Dermis blood vessel endothelial cell (primary cell): ENCODE measurements at regions not wholly inside any gene's neighbourhood (a gene's known extent, or its start where the extent isn't known, plus 50 kb on each side); places are given as distances from the start of the nearest gene placed in this dataset.
"Not testable (repeated sequence)": the region's sequence is repeated elsewhere in the genome, so short reads cannot be mapped to it uniquely, and the experiment has no call there.

Experiments
- DNase-seq: peaks from one replicate; pipeline ENCODE4 v3.0.0; 2010

DNA sequence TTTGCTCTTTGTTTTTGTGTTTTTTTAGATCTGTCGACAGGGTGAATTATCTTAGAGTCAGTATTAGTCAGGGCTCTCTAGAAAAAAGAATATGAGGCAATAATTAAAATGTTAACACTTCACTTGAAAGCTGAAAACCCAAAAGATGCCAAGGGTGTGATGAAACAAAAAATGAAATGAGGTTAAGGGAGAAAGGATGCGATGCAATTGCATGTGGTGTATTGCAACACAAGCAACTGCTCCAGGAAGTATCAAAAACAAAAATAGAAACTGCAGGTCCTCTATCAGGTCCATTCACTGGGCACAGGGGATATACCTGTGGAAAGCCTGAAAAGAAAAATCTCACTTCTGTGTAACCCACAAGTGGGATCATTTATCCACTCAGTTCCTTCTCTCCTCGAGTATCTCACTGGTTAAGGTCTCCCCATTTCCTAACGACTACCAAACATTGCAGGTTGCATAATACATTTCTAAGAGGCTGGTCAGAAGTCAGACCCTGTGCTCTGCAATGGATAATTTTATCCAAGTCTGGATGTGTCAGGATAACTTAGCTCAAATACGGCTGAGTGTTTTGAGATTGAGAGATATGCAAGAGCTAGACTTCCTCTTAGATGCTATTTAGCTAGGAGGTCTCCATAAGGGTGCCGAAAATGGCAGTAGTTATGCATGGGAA is 257.7 kb upstream of the GJE1 start:
- no peak for DNase-seq

DNA sequence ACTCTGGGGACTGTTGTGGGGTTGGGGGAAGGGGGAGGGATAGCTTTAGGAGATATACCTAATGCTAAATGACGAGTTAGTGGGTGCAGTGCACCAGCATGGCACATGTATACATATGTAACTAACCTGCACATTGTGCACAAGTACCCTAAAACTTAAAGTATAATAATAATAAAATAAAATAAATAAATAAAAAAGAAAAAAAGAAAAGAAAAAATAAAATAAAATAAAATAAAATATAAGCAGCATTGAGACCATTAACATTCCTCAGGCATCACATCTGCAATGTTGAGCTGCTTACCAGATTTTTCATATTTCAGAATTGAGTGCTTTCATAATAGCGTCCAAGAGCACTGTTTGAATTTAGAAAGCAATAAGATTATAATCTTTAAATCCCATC is 263.2 kb upstream of the GJE1 start:
- not testable (repeated sequence) for DNase-seq

DNA sequence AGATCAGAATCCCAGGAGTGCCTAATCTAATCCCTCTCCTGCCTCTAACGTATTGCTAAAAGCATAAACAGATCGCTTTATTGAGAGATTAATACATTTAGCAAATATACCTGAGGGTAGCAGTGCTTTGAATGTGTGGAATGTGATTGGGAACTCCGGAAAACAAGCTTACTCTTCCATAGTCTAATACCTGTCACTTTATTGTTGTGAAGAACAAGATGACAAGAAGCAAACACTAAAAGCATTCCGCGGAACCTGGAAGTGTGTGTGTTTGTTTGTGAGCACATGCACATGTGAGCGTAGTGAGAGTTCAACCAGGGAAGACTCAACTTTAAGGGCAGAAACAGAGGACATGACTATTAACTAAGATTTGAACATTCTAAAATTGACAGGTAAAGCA is 265.0 kb upstream of the GJE1 start:
- no peak for DNase-seq

DNA sequence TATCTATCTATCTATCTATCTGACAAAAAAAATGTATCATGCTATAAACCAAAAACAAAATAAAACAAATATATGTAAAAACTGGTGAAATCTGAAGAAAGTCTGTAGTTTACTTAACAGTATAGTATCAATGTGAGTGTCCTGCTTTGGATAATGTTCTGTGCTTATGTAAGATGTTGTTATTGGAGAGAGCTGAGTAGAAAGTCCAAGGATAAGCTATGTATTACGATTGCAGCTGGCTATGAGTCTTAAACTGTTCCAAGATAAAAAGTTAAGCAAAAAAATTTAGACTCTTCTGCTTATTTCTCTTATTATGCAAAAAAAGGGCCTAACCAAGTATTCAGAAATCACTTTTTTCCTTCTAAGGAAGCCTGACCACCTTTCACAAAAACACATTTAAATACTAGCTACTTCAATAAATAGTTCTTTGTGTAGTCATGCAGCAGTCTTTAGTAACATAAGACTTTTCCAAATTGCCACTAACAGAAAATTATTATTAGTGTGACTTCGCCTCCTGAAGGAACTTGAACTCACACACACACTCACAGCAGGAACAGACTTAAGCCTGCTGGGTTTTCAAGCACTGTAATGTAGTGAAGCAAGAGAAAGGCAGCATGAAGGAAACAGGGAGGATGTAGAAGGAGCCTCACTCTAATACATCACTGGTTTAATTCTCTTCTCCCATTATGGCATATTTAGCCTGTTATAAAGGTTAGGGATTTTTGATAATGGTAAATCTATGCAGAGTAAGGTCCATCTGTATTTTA is 265.8 kb upstream of the GJE1 start:
- no peak for DNase-seq

DNA sequence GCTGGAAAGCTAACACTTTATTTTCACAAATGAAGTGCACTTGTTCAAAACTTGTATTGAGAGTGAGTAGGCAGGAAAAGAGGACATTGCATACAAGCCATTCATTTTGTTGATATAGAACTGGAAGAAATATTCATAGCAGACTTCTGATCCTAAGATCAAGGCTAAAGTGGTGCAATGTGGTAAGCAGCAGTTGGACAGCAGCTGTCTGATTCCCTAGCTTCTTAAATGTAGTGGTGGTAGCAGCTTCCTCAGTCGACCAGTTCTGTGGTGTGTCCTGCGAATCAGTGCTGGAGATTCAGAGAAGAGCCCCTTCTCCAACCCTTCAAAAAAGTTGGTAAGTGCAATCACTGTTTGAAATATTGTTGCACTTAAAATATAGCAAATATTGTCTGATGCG is 281.7 kb upstream of the GJE1 start:
- DNase-seq: no peak

DNA sequence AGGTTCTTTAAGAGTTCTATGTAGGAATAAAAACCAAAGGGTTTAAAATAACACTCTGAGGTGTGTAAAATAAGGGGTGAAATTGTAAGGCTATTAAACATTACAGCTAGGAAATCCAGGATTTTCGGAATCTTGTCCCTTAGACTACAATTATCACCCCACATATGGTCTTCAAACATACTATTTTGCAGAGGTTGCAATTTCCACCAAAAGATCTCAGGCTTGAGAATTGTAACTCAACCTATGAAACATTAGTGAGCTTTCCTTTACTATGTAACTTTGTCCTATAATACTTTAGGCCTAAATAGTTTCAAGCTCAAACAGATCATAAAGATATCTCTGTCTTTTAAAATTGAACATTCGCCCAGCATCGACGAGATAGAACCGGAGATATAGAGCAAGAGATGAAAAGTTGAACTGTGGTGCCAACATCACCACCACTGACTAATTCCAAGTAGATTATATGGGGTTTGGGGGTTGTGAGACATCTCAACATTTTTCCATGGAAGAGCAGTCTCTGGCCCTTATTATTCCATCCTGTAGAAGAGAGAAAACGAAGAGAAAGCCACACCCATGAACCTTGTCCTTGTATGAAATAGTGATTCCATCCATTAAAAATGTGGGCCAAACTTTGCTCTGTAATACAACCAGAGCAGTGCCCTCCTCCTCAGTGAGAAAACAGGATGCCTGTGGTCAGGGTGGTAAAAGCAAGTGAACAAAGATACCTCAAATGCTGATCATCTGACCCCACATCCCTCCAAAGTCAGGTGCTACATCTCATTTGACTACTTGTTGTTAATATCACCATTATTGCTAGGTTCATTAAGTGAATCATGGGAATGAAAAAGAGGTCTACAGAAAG is 284.5 kb upstream of the GJE1 start:
- DNase-seq: no peak

DNA sequence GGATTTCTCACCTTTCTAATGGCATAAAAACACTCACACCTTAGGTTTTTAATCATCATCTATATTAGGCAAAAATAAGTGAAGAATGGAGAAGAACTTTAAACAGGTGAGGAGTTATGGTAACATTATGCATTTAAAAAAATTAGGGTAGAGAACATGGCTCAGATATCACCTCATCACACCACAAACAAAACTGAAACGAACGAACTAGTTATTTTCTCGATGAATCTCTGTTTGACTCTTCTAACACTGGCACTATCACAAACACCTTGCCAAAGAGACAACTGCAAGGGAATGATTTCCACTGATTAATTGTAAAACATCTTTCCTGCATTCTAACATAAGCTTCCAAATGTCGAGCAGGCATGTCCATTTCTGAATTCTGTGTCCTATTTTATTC is 286.1 kb upstream of the GJE1 start:
- no peak for DNase-seq

DNA sequence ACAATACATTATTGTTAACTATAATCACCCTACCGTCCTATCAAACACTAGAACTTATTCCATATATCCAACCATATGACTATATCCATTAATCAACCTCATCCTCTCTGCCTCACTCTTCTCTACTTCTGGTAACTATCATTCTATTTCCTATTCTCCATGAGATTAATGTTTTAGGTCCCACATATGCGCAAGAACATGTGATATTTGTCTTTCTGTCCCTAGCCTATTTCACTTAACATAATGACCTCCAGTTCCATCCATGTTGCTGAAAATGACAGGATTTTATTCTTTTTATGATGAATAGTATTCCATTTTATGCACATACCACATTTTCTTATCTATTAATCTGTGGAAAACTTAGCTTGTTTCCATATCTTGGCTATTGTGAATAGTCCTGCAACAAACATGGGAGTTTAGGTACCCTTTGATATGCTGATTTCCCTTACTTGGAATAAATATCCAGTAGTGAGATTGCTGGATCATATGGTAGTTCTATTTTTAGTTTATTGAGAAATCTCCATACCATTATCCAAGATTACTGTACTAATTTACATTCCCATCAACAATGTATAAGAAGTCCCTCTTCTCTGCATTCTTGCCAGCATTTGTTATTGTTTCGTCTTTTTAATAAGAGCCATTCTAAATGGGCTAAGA is 289.4 kb upstream of the GJE1 start:
- DNase-seq: no peak

DNA sequence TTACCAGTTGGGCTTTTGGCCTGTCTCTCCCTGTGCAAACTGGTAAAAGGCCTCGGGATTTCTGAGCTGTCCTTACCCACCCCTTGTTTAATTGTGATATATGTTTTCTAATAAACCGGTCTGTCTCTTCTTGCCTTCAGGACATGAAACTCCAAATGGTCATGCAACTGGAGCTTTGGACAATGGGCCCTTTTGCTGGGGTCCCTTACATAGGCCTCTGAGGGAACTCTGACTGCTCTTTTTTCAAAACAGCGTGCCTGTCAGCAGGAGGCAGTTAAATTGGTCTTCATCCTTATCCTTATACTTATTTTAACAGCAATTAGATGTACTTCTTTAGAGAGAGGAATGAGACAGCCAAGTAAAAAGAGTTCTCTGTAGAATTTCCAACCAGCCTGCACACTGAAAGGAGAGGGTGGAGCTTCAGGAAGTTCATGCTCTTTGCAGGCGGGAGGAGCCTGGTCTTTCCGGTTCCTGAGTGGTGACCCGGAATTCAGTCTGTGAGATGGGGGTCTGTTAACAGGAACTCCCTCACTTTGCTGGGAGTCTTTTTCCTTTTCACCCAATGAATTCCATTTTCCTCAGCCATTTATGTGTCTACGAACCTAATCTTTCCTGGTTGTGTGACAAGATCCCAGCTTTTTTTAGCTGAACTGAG is 299.6 kb upstream of the GJE1 start:
- no peak for DNase-seq

DNA sequence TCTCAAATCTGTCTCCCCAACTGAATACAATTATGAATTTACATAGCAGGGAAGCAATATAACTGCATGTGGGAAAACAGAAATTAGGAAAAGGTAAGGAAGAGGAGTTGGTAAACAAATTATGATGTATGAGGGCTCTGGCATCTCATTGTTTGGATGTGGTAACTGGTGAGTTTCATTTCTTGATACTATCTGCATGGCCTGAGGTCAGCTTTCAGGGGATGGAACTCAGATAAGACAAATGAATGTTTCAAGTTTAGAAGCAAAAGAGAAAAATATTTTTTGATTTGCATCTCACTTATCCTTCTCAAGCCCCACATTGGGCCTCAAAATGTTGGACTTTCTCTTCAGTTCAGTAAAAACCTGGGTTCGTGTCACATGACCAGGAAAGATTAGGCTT is 302.2 kb upstream of the GJE1 start:
- DNase-seq: no peak

DNA sequence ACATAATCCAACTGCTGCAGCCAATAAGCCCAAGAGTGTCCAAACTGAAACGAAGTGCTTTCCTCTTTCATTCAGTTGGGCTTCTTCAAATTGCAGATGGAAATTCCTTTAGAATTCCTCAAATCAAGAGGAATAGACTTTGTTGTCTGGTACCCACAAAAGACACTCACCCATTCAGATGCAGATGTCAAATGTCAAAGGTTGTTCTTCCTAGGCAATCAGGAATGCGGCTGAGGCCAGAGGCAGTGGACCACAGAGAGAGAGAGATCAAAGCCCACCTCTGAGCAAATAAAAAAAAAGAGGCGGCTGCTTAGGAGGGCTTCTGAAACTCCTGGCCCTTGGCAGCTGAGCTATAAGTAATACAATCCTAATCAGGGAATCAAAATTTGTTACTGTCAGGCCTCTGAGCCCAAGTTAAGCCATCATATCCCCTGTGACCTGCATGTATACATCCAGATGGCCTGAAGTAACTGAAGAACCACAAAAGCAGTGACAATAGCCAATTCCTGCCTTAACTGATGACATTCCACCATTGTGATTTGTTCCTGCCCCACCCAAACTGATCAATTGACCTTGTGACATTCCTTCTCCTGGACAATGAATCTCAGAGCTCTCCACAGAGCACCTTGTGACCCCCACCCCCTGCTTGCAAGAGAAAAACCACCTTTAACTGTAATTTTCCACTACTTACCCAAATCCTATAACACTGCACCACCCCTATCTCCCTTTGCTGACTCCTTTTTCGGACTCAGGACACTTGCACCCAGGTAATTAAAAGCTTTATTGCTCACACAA is 303.0 kb upstream of the GJE1 start:
- DNase-seq: no peak

DNA sequence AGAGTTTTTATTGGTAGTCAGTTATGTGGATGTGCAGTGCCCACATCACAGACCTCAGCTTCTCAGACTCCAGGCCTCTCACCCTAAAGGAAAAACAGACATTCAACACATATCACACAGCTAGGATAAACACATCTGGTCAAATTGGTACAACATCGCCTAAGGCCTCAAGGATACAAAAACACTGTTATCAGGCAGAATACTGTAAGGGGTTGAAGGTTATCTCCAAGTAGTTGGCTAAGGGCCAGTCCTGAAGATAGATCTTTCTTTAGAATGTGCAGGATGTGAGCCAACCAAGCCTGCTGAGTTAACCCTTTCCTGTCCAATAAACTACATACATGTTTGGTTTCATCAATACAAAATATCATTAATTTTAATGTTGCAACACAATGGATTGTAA is 308.4 kb upstream of the GJE1 start:
- DNase-seq: peak; percentile 21

DNA sequence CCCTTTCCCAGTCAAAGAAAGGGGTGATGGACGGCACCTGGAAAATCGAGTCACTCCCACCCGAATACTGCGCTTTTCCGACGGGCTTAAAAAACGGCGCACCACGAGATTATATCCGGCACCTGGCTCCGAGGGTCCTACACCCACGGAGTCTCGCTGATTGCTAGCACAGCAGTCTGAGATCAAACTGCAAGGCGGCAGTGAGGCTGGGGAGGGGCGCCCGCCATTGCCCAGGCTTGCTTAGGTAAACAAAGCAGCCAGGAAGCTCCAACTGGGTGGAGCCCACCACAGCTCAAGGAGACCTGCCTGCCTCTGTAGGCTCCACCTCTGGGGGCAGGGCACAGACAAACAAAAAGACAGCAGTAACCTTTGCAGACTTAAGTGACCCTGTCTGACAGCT is 317.7 kb upstream of the GJE1 start:
- DNase-seq: not testable (repeated sequence)

DNA sequence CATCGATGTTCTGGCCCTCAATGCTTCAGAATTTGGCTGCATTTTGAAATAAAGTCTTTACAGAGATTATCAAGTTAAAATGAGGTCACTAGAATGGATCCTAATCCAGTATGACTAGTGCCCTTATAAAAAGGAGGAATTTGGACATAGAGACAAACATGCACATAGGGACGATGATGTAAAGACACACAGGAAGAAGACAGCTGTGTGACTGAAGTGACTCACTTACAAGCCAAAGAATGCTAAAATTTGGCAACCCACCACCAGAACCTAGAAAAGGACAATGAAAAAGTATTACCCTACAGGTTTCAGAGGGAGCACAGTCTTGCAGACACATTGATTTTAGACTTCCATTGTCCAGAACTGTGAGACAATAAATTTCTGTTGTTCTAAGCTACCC is 322.8 kb upstream of the GJE1 start:
- no peak for DNase-seq

DNA sequence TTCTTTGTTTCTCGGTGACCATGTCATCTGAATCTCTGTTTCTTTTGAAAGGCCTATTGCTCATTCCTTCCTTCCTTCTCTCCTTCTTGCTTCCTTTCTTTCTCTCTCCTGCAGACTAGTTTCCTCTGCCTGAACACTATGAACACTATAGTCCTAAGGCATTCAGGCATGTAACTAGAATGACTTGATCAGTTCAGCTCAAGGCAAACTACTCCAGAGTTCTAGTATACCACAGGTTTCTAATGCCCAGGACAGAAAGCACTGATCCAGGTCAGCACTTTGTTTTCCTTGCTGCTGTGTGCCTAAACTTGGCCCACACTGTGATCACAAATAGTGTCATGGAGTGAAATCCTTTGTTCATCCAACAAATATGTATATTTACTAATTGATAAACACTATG is 324.1 kb upstream of the GJE1 start:
- no peak for DNase-seq

DNA sequence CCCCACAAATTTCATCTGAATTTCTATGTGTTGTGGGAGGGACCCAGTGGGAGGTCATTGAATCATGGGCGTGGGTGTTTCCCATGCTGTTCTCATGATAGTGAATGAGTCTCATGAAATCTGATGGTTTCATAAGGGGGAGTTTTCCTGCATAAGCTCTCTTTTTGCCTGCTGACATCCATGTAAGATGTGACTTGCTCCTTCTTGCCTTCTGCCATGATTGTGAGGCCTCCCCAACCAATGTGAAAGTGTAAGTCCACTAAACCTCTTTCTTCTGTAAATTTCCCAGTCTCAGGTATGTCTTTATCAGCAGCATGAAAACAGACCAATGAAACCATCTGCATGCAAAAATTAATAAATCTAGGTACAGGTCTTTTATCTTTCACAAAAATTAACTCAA is 331.8 kb upstream of the GJE1 start:
- DNase-seq: not testable (repeated sequence)

DNA sequence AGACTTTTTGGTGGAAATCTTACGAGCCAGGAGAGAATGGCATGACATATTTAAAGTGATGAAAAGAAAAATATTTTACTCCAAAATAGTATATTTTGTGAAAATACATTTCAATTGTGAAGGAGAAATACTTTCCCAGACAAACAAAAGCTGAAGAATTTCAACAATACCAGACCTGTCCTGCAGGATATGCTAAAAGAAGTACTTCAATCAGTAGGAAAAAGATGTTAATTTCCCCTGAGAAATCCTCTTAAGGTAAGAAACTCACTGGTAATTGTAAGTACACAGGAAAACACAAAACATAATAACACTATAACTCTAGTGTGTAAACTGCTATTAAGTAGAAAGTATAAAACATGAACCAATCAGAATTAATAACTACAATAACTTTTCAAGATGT is 341.8 kb upstream of the GJE1 start:
- DNase-seq: no peak

DNA sequence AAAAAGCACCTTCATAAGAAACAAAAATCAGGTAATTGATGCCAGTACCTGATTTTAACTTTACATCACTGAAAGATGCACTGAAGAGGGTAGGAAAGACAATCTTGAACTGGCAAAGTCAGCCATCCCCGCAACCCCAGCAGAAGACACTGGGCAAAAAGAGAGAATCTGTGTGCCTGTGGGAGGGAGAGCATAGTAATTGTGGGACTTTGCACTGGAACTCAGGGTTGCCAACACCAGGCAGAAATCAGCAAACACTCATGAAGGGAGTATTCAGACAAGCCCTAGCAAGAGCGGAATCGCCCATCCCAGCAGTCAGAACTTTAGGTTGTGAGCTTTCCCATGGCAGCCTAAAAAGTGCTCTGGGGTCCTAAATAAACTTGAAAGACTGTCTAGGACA is 344.6 kb upstream of the GJE1 start:
- DNase-seq: no peak

DNA sequence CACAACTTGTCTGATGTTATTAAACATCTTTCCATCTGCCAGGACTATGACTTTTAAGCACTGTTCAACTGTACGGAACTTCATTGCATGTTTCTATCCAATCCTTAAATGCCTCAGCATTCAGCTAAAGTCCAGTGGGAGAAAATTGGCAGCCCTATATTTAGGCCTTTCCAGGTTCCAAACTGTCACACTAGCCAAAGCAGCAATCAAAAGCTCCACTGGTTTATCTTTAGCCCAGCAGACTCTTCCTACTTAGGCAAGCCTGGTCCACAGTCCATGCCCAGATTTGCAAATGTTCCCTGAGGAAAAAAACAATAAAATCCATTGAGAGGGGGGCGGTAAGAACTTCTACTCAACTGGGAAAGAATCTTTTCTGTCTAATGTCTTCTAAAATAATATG is 349.1 kb upstream of the GJE1 start:
- no peak for DNase-seq

DNA sequence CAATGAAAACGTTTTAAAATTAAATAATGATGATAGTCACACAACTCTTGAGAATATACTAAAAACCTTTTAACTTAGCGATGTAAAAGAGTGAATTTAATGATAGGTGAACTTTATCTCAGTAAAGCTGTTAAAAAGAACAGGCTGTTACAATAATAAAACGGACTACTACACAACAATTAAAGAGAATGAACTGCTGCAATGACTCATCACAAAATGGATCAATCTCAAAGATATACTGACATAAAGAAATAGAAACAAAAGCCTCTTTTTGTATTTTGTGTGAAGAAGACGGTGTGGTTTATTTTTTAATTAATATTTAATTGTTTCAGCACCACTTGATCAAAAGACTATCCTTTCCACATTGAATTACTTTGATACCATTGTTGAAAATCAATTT is 352.4 kb upstream of the GJE1 start:
- DNase-seq: no peak

DNA sequence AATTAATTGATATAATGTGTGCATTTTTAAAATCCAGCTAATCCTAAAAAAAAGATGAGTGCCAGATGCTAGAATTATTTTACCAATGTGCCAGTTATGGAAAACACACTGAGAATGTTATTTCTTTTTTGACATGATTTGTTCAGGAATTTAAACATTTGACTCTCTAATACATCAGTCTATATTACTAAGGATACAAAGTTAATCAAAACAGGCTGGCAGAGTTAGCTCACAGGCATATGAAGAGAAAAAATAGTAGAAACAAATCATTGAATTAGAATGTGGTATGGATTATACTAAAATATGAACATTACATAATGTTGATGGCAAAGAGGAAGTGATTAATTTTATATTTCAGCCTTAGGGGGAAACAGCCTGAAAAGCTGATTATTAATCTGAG is 368.3 kb upstream of the GJE1 start:
- DNase-seq: no peak

DNA sequence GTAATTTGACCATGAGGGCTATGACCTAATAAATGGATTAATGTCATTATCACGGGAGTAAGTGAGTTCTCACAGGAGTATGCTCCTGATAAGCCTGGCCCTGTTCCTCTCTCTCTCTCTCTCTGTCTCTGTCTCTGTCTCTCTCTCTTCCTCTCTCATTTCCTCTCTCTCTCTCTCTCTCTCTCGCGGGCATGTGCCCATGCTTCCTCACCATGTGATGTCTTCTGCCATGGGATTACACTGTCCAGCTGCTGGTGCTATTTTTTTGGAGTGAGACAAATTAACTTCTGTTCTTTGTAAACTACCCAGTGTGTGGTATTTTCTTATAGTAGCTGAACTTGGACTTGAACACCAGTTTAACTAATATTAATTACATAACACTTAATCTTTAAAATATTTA is 374.3 kb upstream of the GJE1 start:
- DNase-seq: no peak
